AG04450 (cell line): ENCODE measurements at regions not wholly inside any gene's neighbourhood (a gene's known extent, or its start where the extent isn't known, plus 50 kb on each side); places are given as distances from the start of the nearest gene placed in this dataset.

ENCODE experiments used
- CTCF ChIA-PET: fragments of 300-600, 350-600 bp; formaldehyde crosslinking; extraction: SDS; loops from one replicate; lab custom pipeline; 2022; ENCODE audit warnings: antibody characterized with exemption, inconsistent platforms; lab: Charles Lee
- POLR2A ChIA-PET: fragments of 350-600 bp; formaldehyde crosslinking; extraction: SDS; loops from one replicate; lab custom pipeline; 2021; ENCODE audit warnings: antibody characterized with exemption, inconsistent platforms; lab: Yijun Ruan, JAX
- DNase-seq: peaks from one replicate; pipeline ENCODE4 v3.0.0-alpha.2; 2011; ENCODE audit warnings: low read depth, low spot score
- H3K27ac ChIP-seq: one replicate; pipeline ENCODE4 v1.5.1; 2012; ENCODE audit warnings: low read depth, low read length, control low read depth
- H3K27me3 ChIP-seq: one replicate; pipeline ENCODE4 v1.6.0; 2012; ENCODE audit warnings: low read length; ENCODE audit not compliant: control insufficient read depth, insufficient read depth
- H3K4me3 ChIP-seq: 2 replicates; pipeline ENCODE4 v1.5.1; 2011; ENCODE audit warnings: mild to moderate bottlenecking, low read depth, low read length, control low read depth
- H3K9me3 ChIP-seq: 2 replicates; pipeline ENCODE4 v1.5.1; 2012; ENCODE audit warnings: low read length; ENCODE audit not compliant: control insufficient read depth, insufficient read depth
- TF ChIP-seq, protein P1 (sequence below): IDR thresholded peaks from 2 replicates; pipeline ENCODE4 v1.5.1; 2011; ENCODE audit warnings: low read depth, low read length, control low read depth, inconsistent platforms

DNA sequence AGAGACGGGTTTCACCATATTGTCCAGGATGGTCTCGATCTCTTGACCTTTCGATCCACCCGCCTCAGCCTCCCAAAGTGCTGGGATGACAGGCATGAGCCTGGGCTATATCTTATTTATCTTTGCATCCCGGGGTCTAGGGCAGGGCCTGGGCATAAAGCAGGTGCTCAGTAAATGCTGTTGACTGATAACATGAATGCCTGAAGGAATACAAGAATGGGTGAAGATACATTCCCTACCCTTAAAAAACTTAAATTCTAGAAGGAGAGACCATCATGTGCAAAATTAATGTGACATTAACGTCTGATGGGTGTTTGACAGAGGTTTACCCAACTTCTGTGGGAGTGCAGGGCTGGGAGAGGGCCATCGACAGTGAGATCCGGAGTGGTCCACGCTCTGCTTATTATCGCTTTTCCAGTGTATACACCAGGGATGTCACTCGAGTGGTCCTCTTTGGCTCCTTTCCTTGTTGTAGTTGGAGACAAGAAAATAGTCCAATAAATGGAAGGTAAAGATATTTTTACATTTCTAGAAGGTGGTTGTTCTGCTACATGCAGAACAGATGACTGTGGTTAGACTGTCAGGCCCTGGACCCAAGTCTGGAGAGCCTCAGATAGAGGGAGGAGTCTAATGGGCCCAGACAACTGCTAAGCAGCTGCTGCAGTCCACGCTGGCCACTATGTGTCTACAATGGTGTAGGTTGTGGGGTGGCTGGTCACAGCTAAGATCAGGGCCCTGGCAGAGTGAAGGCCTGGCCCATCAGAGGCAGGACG lies 131.7 kb downstream of the MYCN start:
- POLR2A ChIA-PET = no interaction called here

DNA sequence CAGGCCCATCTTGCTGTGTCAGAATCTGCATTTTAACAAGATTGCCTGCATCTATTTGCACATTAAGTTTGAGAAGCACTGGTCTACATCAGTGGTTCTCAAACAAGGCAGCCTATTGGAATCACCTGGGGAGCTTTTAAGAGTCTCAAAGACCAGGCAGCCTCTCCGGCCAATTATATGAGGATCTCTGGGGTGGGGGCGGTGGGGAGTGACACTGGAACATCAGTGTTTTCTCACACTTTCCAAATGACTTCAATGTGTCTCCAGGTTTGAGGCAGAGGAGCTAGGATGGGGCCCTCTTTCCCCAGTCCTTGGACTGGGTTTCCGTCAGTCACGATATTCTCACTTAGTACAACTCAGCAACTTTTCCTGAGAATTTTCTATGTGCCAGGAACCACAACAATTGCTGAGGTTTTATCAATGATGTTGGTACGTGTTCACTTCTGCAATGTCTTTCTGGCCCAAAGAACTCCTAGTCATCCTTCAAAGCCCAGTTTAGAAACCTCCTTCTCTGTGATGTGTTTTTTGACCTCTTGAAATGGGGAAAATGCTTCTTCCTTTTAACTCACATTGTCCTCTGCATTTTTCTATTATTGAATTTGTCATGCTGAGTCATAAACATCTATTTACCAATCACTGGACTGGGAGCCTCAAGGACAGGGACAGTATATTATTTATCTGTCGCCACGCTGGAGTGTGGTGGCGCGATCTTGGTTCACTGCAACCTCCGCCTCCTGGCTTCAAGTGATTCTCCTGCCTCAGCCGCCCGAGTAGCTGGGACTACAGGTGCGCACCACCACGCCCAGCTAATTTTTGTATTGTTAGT lies 130.9 kb downstream of the MYCN start:
- Histone ChIP-seq H3K27me3 (no peaks in the 10 kb centered on the region), H3K9me3 (peaks cover 68% of the 10 kb centered on the region), H3K4me3 (no peak overlapping the region), H3K27ac (no peak overlapping the region)
- TF ChIP-seq, protein P1, sequence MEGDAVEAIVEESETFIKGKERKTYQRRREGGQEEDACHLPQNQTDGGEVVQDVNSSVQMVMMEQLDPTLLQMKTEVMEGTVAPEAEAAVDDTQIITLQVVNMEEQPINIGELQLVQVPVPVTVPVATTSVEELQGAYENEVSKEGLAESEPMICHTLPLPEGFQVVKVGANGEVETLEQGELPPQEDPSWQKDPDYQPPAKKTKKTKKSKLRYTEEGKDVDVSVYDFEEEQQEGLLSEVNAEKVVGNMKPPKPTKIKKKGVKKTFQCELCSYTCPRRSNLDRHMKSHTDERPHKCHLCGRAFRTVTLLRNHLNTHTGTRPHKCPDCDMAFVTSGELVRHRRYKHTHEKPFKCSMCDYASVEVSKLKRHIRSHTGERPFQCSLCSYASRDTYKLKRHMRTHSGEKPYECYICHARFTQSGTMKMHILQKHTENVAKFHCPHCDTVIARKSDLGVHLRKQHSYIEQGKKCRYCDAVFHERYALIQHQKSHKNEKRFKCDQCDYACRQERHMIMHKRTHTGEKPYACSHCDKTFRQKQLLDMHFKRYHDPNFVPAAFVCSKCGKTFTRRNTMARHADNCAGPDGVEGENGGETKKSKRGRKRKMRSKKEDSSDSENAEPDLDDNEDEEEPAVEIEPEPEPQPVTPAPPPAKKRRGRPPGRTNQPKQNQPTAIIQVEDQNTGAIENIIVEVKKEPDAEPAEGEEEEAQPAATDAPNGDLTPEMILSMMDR = no peak
- POLR2A ChIA-PET = no interaction called here
- CTCF ChIA-PET = no interaction called here
- DNase-seq = no peak

More for the DNA sequence above, 131.7 kb downstream of the MYCN start:
- H3K27ac ChIP-seq = no peak overlapping the region
- CTCF ChIA-PET = no interaction called here
- no peak for DNase-seq
- H3K4me3 ChIP-seq = no peak overlapping the region
- TF ChIP-seq, protein P1 = no peak
- H3K9me3 ChIP-seq = peaks cover 73% of the 10 kb centered on the region
- H3K27me3 ChIP-seq = no peaks in the 10 kb centered on the region

DNA sequence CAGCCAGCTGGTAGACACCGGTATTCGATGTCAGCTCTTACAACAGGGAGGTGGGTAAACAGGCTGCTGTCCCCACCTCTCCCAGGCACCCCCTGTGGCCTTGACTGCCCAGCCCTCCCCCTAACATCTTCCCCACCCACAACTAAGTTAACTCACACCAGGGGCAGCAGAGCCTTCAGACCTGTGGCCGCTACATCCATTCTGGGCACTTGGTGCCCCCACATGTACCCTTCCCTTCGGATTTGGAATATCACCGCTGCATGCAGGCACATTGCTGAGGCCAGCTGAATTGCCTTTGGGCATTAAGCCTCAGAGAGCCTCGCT lies 130.3 kb downstream of the MYCN start:
- no peak for DNase-seq
- TF ChIP-seq, protein P1 = no peak
- H3K9me3 ChIP-seq = peaks cover 68% of the 10 kb centered on the region
- no peak overlapping the region for H3K4me3 ChIP-seq
- ChIA-PET POLR2A (no interaction called here), CTCF (no interaction called here)
- H3K27me3 ChIP-seq = no peaks in the 10 kb centered on the region
- no peak overlapping the region for H3K27ac ChIP-seq

DNA sequence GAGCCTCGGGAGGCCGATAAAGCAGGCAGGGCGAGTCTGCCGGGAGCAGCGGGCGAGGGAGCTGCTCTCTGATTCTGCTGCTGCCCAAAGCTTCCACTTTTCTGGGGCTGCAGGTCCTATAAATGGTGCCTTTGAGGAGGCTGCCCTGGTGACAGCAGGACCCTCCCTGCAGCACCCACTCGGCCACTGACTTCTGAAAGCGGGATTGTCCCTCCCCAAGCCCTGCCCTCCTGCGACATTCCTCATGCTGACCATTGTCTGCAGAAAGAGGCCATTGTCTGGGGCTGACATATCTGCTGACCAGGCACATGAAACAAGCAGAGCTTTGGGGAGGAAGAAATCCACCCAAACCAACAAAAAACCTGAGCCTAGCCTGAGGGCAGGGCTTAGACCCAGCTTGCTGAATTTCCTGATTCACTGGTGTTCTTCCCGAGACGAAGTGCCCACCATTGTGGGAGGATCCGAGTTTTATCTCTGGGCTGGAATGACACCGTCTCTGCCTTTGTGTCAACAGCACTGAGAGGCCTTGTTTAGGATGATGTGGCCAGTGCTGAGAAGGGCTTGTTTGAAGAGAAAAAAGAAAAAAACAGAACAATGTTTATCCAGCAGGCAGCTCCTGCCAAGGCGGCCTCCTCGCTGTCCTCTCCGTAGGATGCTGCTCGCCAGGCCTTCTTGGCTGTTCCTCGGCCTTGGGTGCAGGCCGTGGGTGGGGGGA lies 129.7 kb downstream of the MYCN start:
- no peak overlapping the region for H3K4me3 ChIP-seq
- H3K9me3 ChIP-seq = peaks cover 68% of the 10 kb centered on the region
- ChIA-PET CTCF (no interaction called here), POLR2A (no interaction called here)
- no peaks in the 10 kb centered on the region for H3K27me3 ChIP-seq
- no peak for DNase-seq
- H3K27ac ChIP-seq = no peak overlapping the region
- TF ChIP-seq, protein P1 = no peak

DNA sequence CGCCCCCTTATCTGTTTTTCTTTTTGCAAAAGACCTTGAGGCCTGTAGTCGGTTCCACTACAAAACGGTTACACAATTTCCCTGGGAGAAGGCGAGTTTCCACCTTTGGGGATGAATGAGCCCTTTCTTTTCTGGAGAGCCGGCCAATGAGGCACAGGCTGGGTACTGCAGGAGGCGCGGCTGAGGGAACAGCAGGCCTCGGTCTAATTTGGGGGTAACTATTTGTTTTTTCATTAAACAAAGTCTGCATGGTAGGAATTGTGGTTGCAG lies 129.2 kb downstream of the MYCN start:
- CTCF ChIA-PET = no interaction called here
- H3K27me3 ChIP-seq = no peaks in the 10 kb centered on the region
- peaks cover 65% of the 10 kb centered on the region for H3K9me3 ChIP-seq
- TF ChIP-seq, protein P1 = no peak
- POLR2A ChIA-PET = no interaction called here
- no peak for DNase-seq
- no peak overlapping the region for H3K4me3 ChIP-seq
- no peak overlapping the region for H3K27ac ChIP-seq
